AG09319 (cell line): ENCODE measurements at regions not wholly inside any gene's neighbourhood (a gene's known extent, or its start where the extent isn't known, plus 50 kb on each side); places are given as distances from the start of the nearest gene placed in this dataset.

Experiments
- DNase-seq: peaks from one replicate; pipeline ENCODE4 v3.0.0-alpha.2; 2010; ENCODE audit warnings: low read depth; ENCODE audit errors: extremely low read depth
- TF ChIP-seq, protein P1 (sequence below): IDR thresholded peaks from 2 replicates; pipeline ENCODE4 v1.5.1; 2011; ENCODE audit warnings: low read depth, mild to moderate bottlenecking, inconsistent platforms, low read length, moderate library complexity

DNA sequence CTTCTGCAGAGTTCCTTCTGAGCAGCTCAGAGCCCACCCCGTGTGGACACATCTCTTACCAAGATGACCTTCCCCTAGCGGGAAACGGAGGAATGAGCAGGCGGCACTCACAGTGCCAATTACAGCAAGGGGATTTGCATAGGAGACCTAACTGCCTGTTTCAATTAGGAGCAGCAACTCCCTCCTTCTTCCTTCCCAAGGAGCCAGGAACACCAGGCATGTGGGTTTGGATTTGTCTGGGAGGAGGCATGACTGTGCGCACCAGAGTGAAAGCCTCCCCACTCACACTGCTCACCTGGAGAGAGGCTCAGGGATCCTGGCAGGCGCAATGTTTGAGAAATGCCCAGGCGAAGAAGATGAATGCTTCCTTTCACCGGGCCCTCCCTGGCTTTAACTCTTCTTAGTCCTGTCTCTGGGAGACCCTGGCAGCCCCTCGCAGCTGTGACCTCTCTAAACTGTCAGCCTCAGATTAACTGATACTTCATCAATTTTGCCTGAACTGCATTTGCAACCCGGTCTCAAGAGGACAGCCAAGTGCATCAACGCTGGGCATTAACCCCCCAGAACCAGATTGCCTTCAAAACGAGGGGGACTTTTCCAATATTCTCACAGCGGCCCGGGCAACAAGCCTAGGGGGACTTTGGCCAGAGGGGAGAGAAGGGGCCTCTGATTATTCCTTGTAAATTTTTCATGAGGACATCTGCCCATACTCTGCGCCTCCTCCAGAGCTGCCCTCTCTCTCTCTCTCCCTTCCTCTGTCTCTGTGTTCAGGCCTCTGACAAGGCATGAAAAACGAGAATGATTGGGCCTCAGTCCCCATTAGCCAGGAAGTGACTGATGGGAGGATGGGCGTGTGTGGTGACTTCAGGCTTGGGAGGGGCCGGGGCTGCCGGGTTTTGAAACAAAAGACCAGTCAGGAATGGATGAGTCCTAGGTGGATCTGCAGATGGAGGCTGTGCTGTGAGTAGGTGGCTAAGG is 93.8 kb downstream of the CMPK2 start:
- TF ChIP-seq, protein P1, sequence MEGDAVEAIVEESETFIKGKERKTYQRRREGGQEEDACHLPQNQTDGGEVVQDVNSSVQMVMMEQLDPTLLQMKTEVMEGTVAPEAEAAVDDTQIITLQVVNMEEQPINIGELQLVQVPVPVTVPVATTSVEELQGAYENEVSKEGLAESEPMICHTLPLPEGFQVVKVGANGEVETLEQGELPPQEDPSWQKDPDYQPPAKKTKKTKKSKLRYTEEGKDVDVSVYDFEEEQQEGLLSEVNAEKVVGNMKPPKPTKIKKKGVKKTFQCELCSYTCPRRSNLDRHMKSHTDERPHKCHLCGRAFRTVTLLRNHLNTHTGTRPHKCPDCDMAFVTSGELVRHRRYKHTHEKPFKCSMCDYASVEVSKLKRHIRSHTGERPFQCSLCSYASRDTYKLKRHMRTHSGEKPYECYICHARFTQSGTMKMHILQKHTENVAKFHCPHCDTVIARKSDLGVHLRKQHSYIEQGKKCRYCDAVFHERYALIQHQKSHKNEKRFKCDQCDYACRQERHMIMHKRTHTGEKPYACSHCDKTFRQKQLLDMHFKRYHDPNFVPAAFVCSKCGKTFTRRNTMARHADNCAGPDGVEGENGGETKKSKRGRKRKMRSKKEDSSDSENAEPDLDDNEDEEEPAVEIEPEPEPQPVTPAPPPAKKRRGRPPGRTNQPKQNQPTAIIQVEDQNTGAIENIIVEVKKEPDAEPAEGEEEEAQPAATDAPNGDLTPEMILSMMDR: no peak
- no peak for DNase-seq

DNA sequence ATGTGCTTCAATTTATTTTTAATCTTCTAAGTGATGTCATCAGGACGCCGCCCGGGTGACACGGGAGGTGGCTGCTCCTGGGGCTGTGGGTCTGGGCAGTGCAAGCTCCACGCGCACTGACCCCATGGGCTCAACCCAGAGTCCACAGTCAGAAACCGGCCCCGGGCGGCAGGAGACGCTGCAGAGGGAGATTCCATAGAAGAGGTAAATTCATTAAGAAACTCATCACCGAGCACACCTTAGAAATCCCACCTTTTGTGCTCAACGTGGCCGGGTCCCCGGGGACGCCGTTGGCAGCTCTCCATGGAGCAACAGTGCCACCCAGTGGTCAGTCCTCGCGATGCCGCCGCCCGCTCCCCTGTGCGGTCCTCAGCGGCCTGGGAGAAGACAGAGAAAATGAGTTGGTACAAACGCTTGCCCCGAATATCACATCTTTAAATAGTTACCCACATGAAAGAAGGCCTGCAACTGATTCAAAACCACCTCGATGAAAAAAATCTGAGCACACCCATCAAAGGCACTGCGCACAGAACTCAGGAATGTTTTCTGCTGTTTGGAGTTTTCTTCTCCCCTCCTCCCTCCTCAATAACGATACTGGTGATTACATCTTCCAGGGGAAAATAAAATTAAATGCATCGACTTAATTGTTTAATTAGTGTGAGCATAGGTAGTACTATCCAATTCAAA is 92.6 kb downstream of the CMPK2 start:
- no peak for DNase-seq
- TF ChIP-seq, protein P1: peak; percentile 85

DNA sequence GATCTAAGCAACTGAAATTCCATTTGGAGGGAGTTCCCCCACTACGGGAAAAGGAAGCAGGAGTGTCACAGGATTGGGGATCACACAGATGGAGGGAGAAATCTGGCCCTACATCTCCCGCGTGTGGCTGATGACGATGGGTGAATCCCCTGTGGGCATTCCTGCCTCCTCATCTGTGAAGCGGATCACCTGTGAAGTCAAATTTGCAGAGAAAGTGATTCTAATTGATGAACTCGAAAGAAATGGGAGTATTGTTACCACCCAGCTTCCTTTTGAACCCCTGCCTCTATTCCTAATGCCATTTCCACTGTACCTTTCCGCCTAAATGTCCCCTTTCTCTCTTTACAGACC is 92.0 kb downstream of the CMPK2 start:
- TF ChIP-seq, protein P1: no peak
- no peak for DNase-seq

DNA sequence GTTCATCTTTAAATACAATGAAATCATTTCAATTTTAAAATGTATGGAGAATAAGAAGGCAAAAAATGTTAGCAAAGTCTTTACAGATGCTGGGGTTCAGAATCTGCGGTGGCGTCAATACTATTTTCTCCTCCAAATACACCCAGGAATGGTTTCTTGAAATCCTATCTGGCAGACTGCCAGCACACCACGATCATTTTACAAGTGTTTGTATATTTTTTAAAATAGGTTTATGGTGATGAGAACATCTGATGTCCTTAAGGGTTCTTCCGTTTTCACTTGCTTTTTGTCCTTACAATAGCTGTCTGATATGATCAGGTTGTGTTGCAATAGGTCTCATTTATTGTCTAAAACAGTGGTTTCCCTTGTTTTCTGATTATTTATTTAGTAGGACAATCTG is 89.6 kb downstream of the CMPK2 start:
- TF ChIP-seq, protein P1: no peak
- DNase-seq: no peak

DNA sequence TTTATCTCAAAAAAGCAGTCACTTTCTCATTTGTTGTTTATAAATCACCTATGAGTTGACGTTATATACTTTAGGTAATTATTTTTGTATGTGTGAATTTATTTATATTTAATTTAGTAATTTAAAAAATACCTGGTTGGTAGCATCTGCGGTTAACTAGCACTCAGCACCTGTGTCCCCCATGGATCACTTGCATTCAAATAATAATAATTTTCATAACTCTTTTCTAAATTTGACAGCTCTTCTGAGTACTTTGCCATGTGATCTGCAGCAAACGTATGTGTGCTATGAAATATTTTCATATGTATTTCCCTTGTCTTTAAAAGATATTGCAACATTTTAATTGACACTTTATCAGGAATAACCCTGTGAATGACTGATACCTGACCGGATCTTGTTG is 88.1 kb downstream of the CMPK2 start:
- no peak for DNase-seq
- TF ChIP-seq, protein P1: no peak

DNA sequence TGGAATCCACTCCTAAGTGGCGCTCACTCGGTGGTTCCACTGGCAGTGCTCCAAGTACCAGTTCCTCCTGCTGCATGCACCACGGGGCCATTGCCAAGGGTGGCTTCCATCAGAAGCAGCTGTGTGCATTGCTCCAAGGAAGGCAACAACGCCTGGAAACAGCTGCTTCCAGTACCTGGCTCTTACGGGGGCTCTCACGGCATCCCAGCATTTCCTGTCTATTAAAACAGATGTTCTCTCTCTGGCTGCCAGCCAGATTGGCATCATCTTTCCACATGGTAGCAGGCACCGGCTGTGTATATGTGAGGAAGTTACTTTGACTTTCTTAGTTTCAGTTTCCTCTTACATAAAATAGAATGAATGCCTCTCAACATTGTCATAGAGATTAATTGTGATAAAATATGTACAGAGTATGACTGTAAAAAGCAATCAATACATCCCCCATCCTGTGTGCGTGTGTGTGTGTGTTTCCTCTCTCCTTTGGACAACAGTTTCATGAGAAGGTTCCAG is 84.9 kb downstream of the CMPK2 start:
- TF ChIP-seq, protein P1: no peak
- DNase-seq: peak; percentile 19
